ENCODE measurements at regions not wholly inside any gene's neighbourhood (a gene's known extent, or its start where the extent isn't known, plus 50 kb on each side); places are given as distances from the start of the nearest gene placed in this dataset.
A peak's percentile ranks its signal among the peaks of the same experiment; 100 is the strongest.

DNA sequence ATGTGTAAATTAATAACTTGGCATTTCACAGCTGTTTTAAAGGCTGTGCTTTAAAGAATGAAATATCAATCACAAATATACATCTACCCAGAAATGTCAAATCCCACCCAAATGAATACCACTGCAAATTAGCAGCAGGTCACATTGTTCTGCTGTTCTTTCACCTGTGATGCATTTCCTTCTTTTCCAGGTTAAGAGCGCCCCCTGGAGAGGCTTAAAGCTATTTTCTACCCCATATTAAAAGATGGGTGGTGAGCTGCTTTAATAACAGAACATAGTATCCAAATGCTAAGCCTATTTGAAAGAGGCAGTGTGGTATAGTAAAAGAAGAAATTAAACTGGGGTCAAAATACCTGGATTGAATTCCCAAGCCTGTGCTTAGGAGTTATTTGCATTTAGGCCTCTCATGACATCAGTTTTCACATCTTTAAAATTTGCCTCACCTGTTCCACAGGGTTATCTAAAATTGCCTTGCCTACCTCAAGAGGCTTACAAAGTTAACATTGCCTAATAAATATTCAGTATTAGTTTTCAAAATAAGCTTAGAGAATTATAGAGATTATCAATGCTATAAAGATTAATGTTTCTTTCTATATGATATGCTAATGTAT, 396.9 kb upstream of the SLITRK5 start:
- Histone ChIP-seq H3K27me3 (ENCODE audit: control insufficient read depth, insufficient read depth, low read length) (no peaks in the 10 kb centered on the region), H3K36me3 (ENCODE audit: control insufficient read depth, insufficient read depth, low read length) (no peaks in the 10 kb centered on the region), H3K27ac (ENCODE audit: low read length) (no peak overlapping the region), H3K4me3 (ENCODE audit: low read length) (no peak overlapping the region), H3K4me1 (ENCODE audit: control insufficient read depth, insufficient read depth, low read length) (no peaks in the 10 kb centered on the region), H3K9me3 (ENCODE audit: control insufficient read depth, low read depth, low read length) (no peaks in the 10 kb centered on the region)
- no CpG with 5 or more reads among the region's 1 CpG for WGBS (ENCODE audit: insufficient coverage, low lambda C conversion rate)
- peak; percentile 2 to 10 for DNase-seq

- H3K27me3 ChIP-seq (ENCODE audit: control insufficient read depth, insufficient read depth, low read length): no peaks in the 10 kb centered on the region
- no peaks in the 10 kb centered on the region for H3K36me3 ChIP-seq (ENCODE audit: control insufficient read depth, insufficient read depth, low read length)
- H3K9me3 ChIP-seq (ENCODE audit: control insufficient read depth, low read depth, low read length): no peaks in the 10 kb centered on the region
- no peaks in the 10 kb centered on the region for H3K4me1 ChIP-seq (ENCODE audit: control insufficient read depth, insufficient read depth, low read length)
- 80% methylated on average over 1 of the region's 4 CpGs for WGBS (ENCODE audit: insufficient coverage, low lambda C conversion rate)
- H3K4me3 ChIP-seq (ENCODE audit: low read length): no peak overlapping the region
- no peak for DNase-seq
- no peak overlapping the region for H3K27ac ChIP-seq (ENCODE audit: low read length)
These were observed 391.0 kb upstream of the SLITRK5 start for GRCh38 chr13:87280139-87280538.

DNA sequence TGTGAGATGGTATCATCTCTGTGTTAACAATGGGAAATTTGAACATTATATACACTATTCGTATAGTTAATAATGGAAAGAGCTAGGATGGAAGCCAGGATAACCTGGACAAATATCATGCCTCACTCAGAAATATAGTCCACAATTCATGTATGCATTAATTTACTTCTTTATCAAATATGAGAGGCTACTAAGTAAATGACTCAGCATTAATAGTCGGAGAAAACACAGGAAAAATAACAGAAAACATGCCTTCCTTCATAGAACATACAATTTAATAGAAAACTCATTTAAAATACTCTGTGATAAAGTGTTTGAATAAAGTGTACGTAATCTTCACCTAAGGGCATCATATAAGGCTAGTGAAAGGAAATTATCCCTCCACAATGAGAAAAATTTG, 383.4 kb upstream of the SLITRK5 start:
- no peaks in the 10 kb centered on the region for H3K27me3 ChIP-seq (ENCODE audit: control insufficient read depth, insufficient read depth, low read length)
- DNase-seq: no peak
- H3K4me3 ChIP-seq (ENCODE audit: low read length): no peak overlapping the region
- no peaks in the 10 kb centered on the region for H3K36me3 ChIP-seq (ENCODE audit: control insufficient read depth, insufficient read depth, low read length)
- no peaks in the 10 kb centered on the region for H3K9me3 ChIP-seq (ENCODE audit: control insufficient read depth, low read depth, low read length)
- H3K4me1 ChIP-seq (ENCODE audit: control insufficient read depth, insufficient read depth, low read length): no peaks in the 10 kb centered on the region
- WGBS (ENCODE audit: insufficient coverage, low lambda C conversion rate): 86% methylated on average over 1 of the region's 3 CpGs
- no peak overlapping the region for H3K27ac ChIP-seq (ENCODE audit: low read length)

DNA sequence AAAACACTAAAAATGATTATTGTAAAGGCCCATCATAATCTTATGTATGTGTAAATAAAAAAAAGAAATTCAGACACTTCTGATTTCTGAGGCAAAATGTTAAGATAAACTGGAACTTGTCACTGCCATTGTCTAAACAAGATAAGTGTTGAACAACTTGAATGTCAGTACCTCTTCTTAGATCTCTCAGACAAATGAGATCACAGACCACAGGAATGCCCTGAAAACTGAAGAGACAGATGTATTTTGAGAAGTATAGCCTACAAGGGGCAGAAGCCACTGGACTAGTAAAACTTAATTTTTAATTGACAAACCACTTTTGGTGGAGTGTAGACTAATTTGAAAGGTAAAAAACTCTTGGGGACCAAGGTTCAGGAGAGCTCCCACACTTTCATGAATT, 375.5 kb upstream of the SLITRK5 start:
- Histone ChIP-seq H3K9me3 (ENCODE audit: control insufficient read depth, low read depth, low read length) (no peaks in the 10 kb centered on the region), H3K4me1 (ENCODE audit: control insufficient read depth, insufficient read depth, low read length) (no peaks in the 10 kb centered on the region), H3K36me3 (ENCODE audit: control insufficient read depth, insufficient read depth, low read length) (no peaks in the 10 kb centered on the region), H3K27me3 (ENCODE audit: control insufficient read depth, insufficient read depth, low read length) (no peaks in the 10 kb centered on the region), H3K4me3 (ENCODE audit: low read length) (no peak overlapping the region), H3K27ac (ENCODE audit: low read length) (no peak overlapping the region)
- no peak for DNase-seq

GRCh38 chr13:87302034-87302433, 369.1 kb upstream of the SLITRK5 start:
- H3K27me3 ChIP-seq (ENCODE audit: control insufficient read depth, insufficient read depth, low read length): no peaks in the 10 kb centered on the region
- DNase-seq: no peak
- no peaks in the 10 kb centered on the region for H3K36me3 ChIP-seq (ENCODE audit: control insufficient read depth, insufficient read depth, low read length)
- H3K4me1 ChIP-seq (ENCODE audit: control insufficient read depth, insufficient read depth, low read length): no peaks in the 10 kb centered on the region
- no peak overlapping the region for H3K4me3 ChIP-seq (ENCODE audit: low read length)
- WGBS (ENCODE audit: insufficient coverage, low lambda C conversion rate): no CpG with 5 or more reads among the region's 3 CpGs
- H3K9me3 ChIP-seq (ENCODE audit: control insufficient read depth, low read depth, low read length): no peaks in the 10 kb centered on the region
- no peak overlapping the region for H3K27ac ChIP-seq (ENCODE audit: low read length)

DNA sequence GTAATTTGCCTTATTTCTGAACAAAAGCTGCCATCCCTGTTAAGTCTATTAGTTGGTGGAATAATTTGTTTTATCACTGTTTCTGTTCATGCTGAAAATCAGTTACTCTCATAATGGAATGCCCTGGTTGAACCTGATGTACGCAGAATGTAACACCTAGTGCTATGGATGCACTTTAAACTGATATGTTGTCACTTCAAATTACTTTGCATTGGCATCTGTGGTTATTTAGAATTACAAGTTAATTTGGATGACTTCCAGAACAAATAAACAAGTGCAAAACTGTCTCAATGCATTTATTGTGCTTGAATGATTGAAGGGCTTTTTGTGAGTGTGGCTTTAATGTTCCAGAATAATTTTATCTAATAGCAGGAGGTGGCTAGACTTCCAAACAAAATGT, 368.2 kb upstream of the SLITRK5 start:
- Histone ChIP-seq H3K9me3 (ENCODE audit: control insufficient read depth, low read depth, low read length) (no peaks in the 10 kb centered on the region), H3K27ac (ENCODE audit: low read length) (no peak overlapping the region), H3K27me3 (ENCODE audit: control insufficient read depth, insufficient read depth, low read length) (no peaks in the 10 kb centered on the region), H3K4me1 (ENCODE audit: control insufficient read depth, insufficient read depth, low read length) (no peaks in the 10 kb centered on the region), H3K36me3 (ENCODE audit: control insufficient read depth, insufficient read depth, low read length) (no peaks in the 10 kb centered on the region), H3K4me3 (ENCODE audit: low read length) (no peak overlapping the region)
- no CpG with 5 or more reads among the region's 1 CpG for WGBS (ENCODE audit: insufficient coverage, low lambda C conversion rate)
- DNase-seq: no peak

DNA sequence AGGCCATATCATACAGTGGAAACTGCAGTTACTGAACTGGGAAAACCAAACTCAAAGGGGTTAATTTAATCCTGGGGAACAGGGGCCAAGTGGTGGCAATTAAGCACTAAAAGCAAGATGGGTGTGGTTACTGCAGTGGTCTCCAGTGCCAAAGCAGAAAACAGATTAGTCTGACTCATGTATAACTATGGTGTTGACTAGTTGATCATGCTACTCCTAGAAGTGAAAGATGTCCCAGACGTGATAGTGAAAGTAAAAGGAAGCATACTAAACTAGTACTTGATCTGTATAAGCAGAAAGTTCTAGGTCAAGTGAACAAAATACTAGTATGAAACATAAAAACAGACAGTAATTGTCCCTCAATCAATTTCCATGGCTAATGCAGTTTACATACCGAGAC, 360.0 kb upstream of the SLITRK5 start:
- Histone ChIP-seq H3K27ac (ENCODE audit: low read length) (no peak overlapping the region), H3K4me1 (ENCODE audit: control insufficient read depth, insufficient read depth, low read length) (no peaks in the 10 kb centered on the region), H3K36me3 (ENCODE audit: control insufficient read depth, insufficient read depth, low read length) (no peaks in the 10 kb centered on the region), H3K4me3 (ENCODE audit: low read length) (no peak overlapping the region), H3K27me3 (ENCODE audit: control insufficient read depth, insufficient read depth, low read length) (no peaks in the 10 kb centered on the region), H3K9me3 (ENCODE audit: control insufficient read depth, low read depth, low read length) (no peaks in the 10 kb centered on the region)
- no CpG with 5 or more reads among the region's 2 CpGs for WGBS (ENCODE audit: insufficient coverage, low lambda C conversion rate)
- no peak for DNase-seq

GRCh38 chr13:87314822-87315221, 356.3 kb upstream of the SLITRK5 start:
- WGBS (ENCODE audit: insufficient coverage, low lambda C conversion rate): 100% methylated on average over 1 of the region's 1 CpG

GRCh38 chr13:87322386-87322785, 348.8 kb upstream of the SLITRK5 start:
- no peaks in the 10 kb centered on the region for H3K9me3 ChIP-seq (ENCODE audit: control insufficient read depth, low read depth, low read length)
- DNase-seq: no peak
- no peaks in the 10 kb centered on the region for H3K36me3 ChIP-seq (ENCODE audit: control insufficient read depth, insufficient read depth, low read length)
- no CpG with 5 or more reads among the region's 3 CpGs for WGBS (ENCODE audit: insufficient coverage, low lambda C conversion rate)
- H3K27me3 ChIP-seq (ENCODE audit: control insufficient read depth, insufficient read depth, low read length): no peaks in the 10 kb centered on the region
- no peaks in the 10 kb centered on the region for H3K4me1 ChIP-seq (ENCODE audit: control insufficient read depth, insufficient read depth, low read length)
- H3K27ac ChIP-seq (ENCODE audit: low read length): no peak overlapping the region
- no peak overlapping the region for H3K4me3 ChIP-seq (ENCODE audit: low read length)

More at GRCh38 chr13:87314822-87315221, 356.3 kb upstream of the SLITRK5 start:
- H3K4me1 ChIP-seq (ENCODE audit: control insufficient read depth, insufficient read depth, low read length): no peaks in the 10 kb centered on the region
- H3K27ac ChIP-seq (ENCODE audit: low read length): no peak overlapping the region
- H3K9me3 ChIP-seq (ENCODE audit: control insufficient read depth, low read depth, low read length): no peaks in the 10 kb centered on the region
- no peak overlapping the region for H3K4me3 ChIP-seq (ENCODE audit: low read length)
- no peaks in the 10 kb centered on the region for H3K36me3 ChIP-seq (ENCODE audit: control insufficient read depth, insufficient read depth, low read length)
- no peaks in the 10 kb centered on the region for H3K27me3 ChIP-seq (ENCODE audit: control insufficient read depth, insufficient read depth, low read length)
- DNase-seq: no peak

DNA sequence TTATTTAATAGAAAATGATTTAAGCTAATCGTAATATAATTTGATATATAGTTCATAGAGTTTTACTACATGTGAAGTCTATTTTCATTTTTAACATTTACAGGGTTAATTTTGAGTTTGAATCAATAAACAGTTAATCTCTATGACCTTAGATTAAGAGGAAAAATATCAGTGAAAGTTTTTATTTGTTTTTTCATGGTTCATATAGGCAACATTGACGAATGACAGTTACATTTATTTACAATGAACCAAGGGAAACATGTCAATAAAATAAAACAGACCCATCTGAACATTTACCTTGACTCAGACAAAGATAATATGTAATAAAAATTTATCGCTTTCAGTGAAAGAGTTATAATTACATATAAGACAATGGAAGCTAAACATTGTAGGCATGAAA, 346.6 kb upstream of the SLITRK5 start:
- no peak for DNase-seq
- Histone ChIP-seq H3K4me3 (ENCODE audit: low read length) (no peak overlapping the region), H3K27me3 (ENCODE audit: control insufficient read depth, insufficient read depth, low read length) (no peaks in the 10 kb centered on the region), H3K27ac (ENCODE audit: low read length) (no peak overlapping the region), H3K4me1 (ENCODE audit: control insufficient read depth, insufficient read depth, low read length) (no peaks in the 10 kb centered on the region), H3K36me3 (ENCODE audit: control insufficient read depth, insufficient read depth, low read length) (no peaks in the 10 kb centered on the region), H3K9me3 (ENCODE audit: control insufficient read depth, low read depth, low read length) (no peaks in the 10 kb centered on the region)
- 100% methylated on average over 2 of the region's 3 CpGs for WGBS (ENCODE audit: insufficient coverage, low lambda C conversion rate)

DNA sequence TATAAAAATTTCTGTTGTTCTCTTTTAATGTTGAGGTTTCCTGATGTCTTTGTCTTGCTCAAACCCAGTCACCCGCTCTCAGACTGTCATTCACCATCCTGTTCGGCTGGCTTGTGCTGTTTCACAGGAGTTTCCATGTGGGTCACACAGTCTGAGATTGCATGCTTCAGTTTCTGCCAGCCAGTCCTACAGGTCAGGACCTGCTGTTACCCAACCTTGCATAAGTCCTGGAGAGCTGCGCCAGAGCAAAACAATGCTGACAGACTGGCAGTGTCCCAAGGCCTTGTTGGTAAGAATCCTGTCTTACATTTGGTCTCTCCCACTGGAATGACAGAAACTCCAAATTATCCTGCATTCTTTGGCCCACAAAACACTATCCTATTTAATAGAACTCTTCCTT, 340.0 kb upstream of the SLITRK5 start:
- no peak for DNase-seq
- no peaks in the 10 kb centered on the region for H3K27me3 ChIP-seq (ENCODE audit: control insufficient read depth, insufficient read depth, low read length)
- WGBS (ENCODE audit: insufficient coverage, low lambda C conversion rate): no CpG with 5 or more reads among the region's 3 CpGs
- H3K4me3 ChIP-seq (ENCODE audit: low read length): no peak overlapping the region
- no peaks in the 10 kb centered on the region for H3K36me3 ChIP-seq (ENCODE audit: control insufficient read depth, insufficient read depth, low read length)
- no peaks in the 10 kb centered on the region for H3K4me1 ChIP-seq (ENCODE audit: control insufficient read depth, insufficient read depth, low read length)
- H3K27ac ChIP-seq (ENCODE audit: low read length): no peak overlapping the region
- no peaks in the 10 kb centered on the region for H3K9me3 ChIP-seq (ENCODE audit: control insufficient read depth, low read depth, low read length)
